Neural crest cell (in vitro differentiated cells): ENCODE measurements at regions not wholly inside any gene's neighbourhood (a gene's known extent, or its start where the extent isn't known, plus 50 kb on each side); places are given as distances from the start of the nearest gene placed in this dataset.
"Not testable (repeated sequence)": the region's sequence is repeated elsewhere in the genome, so short reads cannot be mapped to it uniquely, and the experiment has no call there.

Experiments
- DNase-seq: peaks from one replicate; pipeline ENCODE4 v3.0.0; 2021; ENCODE audit warnings: low read depth, mixed read lengths, low spot score
- H3K27ac Mint-ChIP-seq: one replicate; pipeline ENCODE4 v1.8.0; 2021; ENCODE audit warnings: mild to moderate bottlenecking, mixed read lengths; ENCODE audit not compliant: unreplicated experiment
- H3K27me3 Mint-ChIP-seq: 2 replicates; pipeline ENCODE4 v1.8.0; 2021; ENCODE audit warnings: low read depth, mild to moderate bottlenecking, mixed read lengths
- H3K36me3 Mint-ChIP-seq: 2 replicates; pipeline ENCODE4 v1.8.0; 2021; ENCODE audit warnings: low read depth, mild to moderate bottlenecking, mixed read lengths
- H3K4me1 Mint-ChIP-seq: 2 replicates; pipeline ENCODE4 v1.8.0; 2021; ENCODE audit warnings: mixed read lengths
- H3K4me3 Mint-ChIP-seq: one replicate; pipeline ENCODE4 v1.8.0; 2021; ENCODE audit warnings: mild to moderate bottlenecking, mixed read lengths
- H3K9me3 Mint-ChIP-seq: 2 replicates; pipeline ENCODE4 v1.8.0; 2021; ENCODE audit warnings: mixed read lengths
- TF ChIP-seq, protein P1 (sequence below): fragments of 200-600 bp; sonication (generic); conservative IDR thresholded peaks from 2 replicates; pipeline ENCODE4 v1.5.0; 2021; ENCODE audit warnings: antibody characterized with exemption, mild to moderate bottlenecking

DNA sequence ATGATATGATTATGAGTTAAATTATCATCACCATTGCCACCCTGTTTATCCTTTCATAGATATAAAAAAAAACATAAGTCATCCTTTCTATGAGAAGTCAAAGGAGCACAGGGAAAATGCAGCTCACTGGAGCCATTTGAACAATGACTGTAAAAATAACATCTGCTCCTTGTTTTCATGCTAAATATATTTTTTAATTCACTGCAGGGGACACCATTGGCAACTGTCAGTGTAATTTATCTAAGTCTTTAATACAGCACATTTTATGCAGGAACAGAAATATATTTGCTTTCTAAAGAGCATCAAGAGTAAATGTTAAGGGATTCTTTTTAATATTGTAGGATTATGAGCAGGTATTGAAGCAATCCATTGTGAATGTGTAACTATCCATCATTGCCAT, 371.3 kb downstream of the ZBBX start:
- no peak for DNase-seq
- no peaks in the 10 kb centered on the region for H3K27me3 Mint-ChIP-seq
- H3K9me3 Mint-ChIP-seq, result peaks cover 12% of the 10 kb centered on the region
- no peaks in the 10 kb centered on the region for H3K4me1 Mint-ChIP-seq
- H3K27ac Mint-ChIP-seq, result no peak overlapping the region
- H3K36me3 Mint-ChIP-seq, result no peaks in the 10 kb centered on the region
- H3K4me3 Mint-ChIP-seq, result no peak overlapping the region
- TF ChIP-seq, protein P1, sequence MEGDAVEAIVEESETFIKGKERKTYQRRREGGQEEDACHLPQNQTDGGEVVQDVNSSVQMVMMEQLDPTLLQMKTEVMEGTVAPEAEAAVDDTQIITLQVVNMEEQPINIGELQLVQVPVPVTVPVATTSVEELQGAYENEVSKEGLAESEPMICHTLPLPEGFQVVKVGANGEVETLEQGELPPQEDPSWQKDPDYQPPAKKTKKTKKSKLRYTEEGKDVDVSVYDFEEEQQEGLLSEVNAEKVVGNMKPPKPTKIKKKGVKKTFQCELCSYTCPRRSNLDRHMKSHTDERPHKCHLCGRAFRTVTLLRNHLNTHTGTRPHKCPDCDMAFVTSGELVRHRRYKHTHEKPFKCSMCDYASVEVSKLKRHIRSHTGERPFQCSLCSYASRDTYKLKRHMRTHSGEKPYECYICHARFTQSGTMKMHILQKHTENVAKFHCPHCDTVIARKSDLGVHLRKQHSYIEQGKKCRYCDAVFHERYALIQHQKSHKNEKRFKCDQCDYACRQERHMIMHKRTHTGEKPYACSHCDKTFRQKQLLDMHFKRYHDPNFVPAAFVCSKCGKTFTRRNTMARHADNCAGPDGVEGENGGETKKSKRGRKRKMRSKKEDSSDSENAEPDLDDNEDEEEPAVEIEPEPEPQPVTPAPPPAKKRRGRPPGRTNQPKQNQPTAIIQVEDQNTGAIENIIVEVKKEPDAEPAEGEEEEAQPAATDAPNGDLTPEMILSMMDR, result no peak

DNA sequence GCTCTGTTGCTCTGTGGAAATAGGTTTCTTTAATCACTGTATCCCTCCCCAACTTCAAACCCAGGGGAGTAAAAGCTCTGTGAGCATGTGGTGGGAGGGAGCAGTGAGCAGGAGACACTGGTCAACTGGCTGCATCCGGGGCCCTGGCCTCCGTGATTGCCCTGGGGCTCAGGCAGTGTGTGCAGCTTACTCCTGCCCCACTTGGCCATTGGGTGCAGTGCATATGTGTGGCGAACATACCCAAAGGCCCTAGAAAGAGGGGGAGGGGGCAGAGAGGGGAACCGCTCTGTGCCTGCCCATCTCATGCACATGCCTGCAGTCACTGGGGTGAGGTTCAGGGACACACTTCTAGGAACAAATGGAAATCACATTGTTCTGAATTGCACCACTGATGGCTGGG, 378.7 kb downstream of the ZBBX start:
- TF ChIP-seq, protein P1, result no peak
- no peaks in the 10 kb centered on the region for H3K27me3 Mint-ChIP-seq
- H3K9me3 Mint-ChIP-seq, result peaks cover 14% of the 10 kb centered on the region
- peaks cover 4% of the 10 kb centered on the region for H3K36me3 Mint-ChIP-seq
- no peak overlapping the region for H3K27ac Mint-ChIP-seq
- DNase-seq, result no peak
- H3K4me1 Mint-ChIP-seq, result no peaks in the 10 kb centered on the region
- no peak overlapping the region for H3K4me3 Mint-ChIP-seq

DNA sequence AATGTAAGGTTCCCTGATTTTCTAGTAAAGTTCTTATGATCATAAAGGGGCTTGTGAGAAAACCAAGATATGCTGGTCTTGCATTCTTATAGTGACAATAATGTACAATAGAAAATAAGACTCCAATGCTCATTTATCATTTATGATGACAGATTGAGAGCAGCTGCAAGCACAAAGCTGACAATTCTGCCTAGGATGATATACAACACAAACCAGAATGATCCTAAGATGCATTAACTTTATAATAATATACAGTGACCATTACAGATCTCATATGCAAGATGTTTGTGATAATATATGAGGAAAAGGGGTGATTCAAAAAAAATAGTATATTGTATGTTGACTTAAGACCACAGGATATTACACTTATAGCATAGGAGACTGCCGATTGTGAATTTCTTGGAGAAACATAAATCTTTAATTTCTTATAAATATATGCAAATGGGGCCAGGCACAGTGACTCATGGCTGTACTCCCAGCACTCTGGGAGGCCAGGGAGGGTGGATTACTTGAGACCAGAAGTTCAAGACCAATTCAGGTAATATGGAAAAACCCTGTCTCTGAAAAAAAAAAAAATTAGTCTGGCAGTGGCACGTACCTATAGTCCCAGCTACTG, 387.0 kb downstream of the ZBBX start:
- Mint-ChIP-seq H3K27me3 (no peaks in the 10 kb centered on the region), H3K4me3 (no peak overlapping the region), H3K27ac (no peak overlapping the region), H3K36me3 (no peaks in the 10 kb centered on the region), H3K4me1 (no peaks in the 10 kb centered on the region), H3K9me3 (peaks cover 3% of the 10 kb centered on the region)
- no peak for DNase-seq
- TF ChIP-seq, protein P1, result no peak

DNA sequence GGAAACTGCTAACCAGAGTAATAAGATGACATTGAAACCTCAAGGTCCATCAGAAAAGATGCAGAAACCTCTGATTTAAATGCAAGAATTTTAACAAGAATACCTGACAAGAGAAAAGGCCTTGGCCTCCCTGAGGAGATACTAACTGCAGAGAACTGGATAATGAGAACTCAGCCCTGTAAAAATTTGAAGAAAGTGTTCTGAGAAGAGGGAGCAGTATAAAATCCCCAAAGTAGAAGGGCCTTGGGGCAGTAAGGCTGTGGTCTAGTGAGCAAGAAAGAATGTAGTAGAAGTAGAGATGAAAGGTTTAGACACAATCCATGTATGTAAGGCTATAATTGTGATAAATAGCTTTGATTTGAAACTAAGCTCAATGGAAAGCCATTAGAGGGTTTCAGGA, 394.1 kb downstream of the ZBBX start:
- DNase-seq, result no peak
- H3K27me3 Mint-ChIP-seq, result no peaks in the 10 kb centered on the region
- no peak overlapping the region for H3K4me3 Mint-ChIP-seq
- no peaks in the 10 kb centered on the region for H3K4me1 Mint-ChIP-seq
- TF ChIP-seq, protein P1, result no peak
- H3K9me3 Mint-ChIP-seq, result peaks cover 6% of the 10 kb centered on the region
- no peaks in the 10 kb centered on the region for H3K36me3 Mint-ChIP-seq
- no peak overlapping the region for H3K27ac Mint-ChIP-seq

DNA sequence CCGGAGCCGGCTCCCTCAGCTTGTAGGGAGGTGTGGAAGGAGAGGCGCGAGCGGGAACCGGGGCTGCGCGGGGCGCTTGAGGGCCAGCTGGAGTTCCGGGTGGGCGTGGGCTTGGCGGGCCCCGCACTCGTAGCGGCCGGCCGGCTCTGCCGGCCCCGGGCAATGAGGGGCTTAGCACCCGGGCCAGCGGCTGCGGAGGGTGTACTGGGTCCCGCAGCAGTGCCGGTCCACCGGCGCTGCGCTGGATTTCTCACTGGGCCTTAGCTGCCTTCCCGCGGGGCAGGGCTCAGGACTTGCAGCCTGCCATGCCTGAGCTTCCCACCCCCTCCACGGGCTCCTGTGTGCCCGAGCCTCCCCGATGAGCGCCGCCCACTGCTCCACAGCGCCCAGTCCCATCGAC, 404.3 kb downstream of the ZBBX start:
- not testable (repeated sequence) for H3K9me3 Mint-ChIP-seq, H3K27ac Mint-ChIP-seq, H3K27me3 Mint-ChIP-seq, H3K36me3 Mint-ChIP-seq, H3K4me3 Mint-ChIP-seq, DNase-seq, H3K4me1 Mint-ChIP-seq

DNA sequence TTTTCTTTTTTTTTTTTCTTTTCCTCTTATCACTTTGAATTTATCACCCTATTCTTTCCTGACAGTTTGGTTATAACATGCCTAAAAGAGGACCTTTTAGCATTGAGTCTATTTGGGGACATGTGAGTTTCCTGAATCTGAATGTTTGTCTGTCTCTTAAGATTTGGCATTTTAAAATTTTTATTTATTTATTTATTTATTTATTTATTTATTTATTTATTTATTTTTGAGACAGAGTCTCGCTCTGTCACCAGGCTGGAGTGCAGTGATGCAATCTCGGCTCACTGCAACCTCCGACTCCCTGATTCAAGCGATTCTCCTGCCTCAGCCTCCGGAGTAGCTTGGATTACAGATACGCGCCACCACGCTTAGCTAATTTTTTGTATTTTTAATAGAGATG, 412.4 kb downstream of the ZBBX start:
- not testable (repeated sequence) for DNase-seq, H3K27me3 Mint-ChIP-seq, H3K36me3 Mint-ChIP-seq, H3K9me3 Mint-ChIP-seq, H3K4me3 Mint-ChIP-seq, H3K4me1 Mint-ChIP-seq, H3K27ac Mint-ChIP-seq

DNA sequence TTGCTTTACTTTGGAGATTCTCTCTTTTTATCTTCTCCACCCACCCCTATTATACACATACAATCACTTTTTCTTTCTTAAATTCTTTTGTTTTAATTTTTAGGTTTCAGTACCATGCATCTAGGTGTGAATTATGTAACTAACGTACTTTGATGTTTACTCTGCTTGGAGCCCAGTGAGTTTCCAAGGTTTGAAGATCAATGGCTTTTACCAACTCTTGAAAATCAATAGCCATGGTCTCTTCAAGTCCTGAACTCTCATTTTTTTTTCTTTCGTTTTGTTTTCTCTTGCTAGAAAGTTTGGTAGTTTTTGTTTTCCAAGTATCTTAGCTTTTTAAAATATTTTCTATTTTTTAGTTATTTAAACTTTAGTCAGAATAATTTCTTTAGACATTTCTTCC, 417.2 kb downstream of the ZBBX start:
- no peaks in the 10 kb centered on the region for H3K36me3 Mint-ChIP-seq
- no peak for DNase-seq
- H3K4me1 Mint-ChIP-seq, result no peaks in the 10 kb centered on the region
- no peaks in the 10 kb centered on the region for H3K27me3 Mint-ChIP-seq
- TF ChIP-seq, protein P1, result no peak
- H3K27ac Mint-ChIP-seq, result no peak overlapping the region
- no peak overlapping the region for H3K4me3 Mint-ChIP-seq
- no peaks in the 10 kb centered on the region for H3K9me3 Mint-ChIP-seq
